Esophagus squamous epithelium (tissue), 5 donors: ENCODE measurements at regions not wholly inside any gene's neighbourhood (a gene's known extent, or its start where the extent isn't known, plus 50 kb on each side); places are given as distances from the start of the nearest gene placed in this dataset.

ENCODE experiments used
- DNase-seq: peaks from one replicate; lab custom pipeline; 2025; lab: John Stamatoyannopoulos, UW
- H3K27ac ChIP-seq, 4 donors: fragments of 200-600 bp; sonication (generic); one replicate each; pipeline ENCODE4 v1.5.1; 2016 to 2019; ENCODE audit warnings: mild to moderate bottlenecking in 1 of 4
- H3K27me3 ChIP-seq, 4 donors: fragments of 200-600 bp; sonication (generic); 1 replicate in 3 of 4; 2 replicates in 1 of 4; pipeline versions ENCODE4 v1.5.1 to v1.6.0; 2017 to 2021; ENCODE audit warnings: antibody characterized with exemption in 1 of 4
- H3K36me3 ChIP-seq, 3 donors: fragments of 200-600 bp; sonication (generic); one replicate each; pipeline ENCODE4 v1.5.1; 2016 to 2019
- H3K4me1 ChIP-seq, 3 donors: fragments of 200-600 bp; sonication (generic); one replicate each; pipeline ENCODE4 v1.5.1; 2017 to 2019
- H3K4me3 ChIP-seq, 4 donors: fragments of 200-600 bp; sonication (generic); 1 replicate in 3 of 4; 2 replicates in 1 of 4; pipeline ENCODE4 v1.5.1; 2016 to 2019; ENCODE audit warnings: mild to moderate bottlenecking in 2 of 4, moderate library complexity in 1 of 4
- H3K9me3 ChIP-seq, 3 donors: fragments of 200-600 bp; sonication (generic); one replicate each; pipeline ENCODE4 v1.5.1; 2016 to 2019
- POLR2A ChIP-seq, 4 donors: fragments of 450-650 bp; IDR thresholded peaks; one replicate each; pipeline ENCODE4 v1.6.1; 2017; ENCODE audit warnings: antibody characterized with exemption in 4 of 4, mild to moderate bottlenecking in 4 of 4, moderate library complexity in 3 of 4
- WGBS, 2 donors: methylation state at CpG; one replicate each; pipeline ENCODE4 v1.1.5; 2018; 5-methylcytosine and 5-hydroxymethylcytosine counted together
- intact Hi-C: fragments of 100-400 bp; cut with DNase I; formaldehyde crosslinking; loops from one replicate; pipeline ENCODE4 v1.15.0; 2022
- TF ChIP-seq, protein P1 (sequence below), 6 experiments: fragments of 450-650 bp in 4 of 6; fragments of 200-600 bp in 2 of 6; sonication (generic) in 2 of 6; IDR thresholded peaks; one replicate each; pipeline ENCODE4 v1.5.1; 2016 to 2019; ENCODE audit warnings: antibody characterized with exemption in 6 of 6, mild to moderate bottlenecking in 4 of 6, moderate library complexity in 4 of 6
- donor health status: DM: yes; HTN: yes; CAD: no.

DNA sequence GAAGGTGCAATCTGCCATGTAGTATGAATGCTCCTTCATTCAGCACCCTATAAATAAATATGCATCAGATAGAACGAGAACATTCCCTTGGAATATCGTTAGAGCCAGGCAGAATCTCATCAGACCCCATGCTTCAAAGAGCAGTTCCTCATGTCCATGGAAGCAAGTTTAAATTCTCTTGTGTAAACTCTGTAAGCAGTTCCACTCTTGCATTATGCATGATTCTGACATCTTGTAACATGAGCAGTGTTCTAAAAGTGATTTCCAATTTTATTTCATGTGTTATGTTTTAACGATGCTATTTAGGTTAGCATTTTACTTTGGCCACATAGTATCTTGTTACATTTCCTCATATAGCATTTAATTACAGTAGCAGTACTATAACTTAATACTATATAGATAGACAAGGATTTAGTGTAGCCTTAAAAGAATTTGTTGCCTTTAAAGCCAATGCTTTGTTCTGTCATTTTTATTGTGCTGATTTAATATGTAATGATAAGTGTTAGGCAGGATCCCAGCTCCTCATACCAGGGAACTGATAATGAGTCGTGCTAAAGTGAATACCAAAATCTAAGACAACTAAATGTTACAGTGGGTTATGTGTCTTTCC lies 161.2 kb upstream of the NECTIN3 start:
- no peak overlapping the region for H3K27ac ChIP-seq
- no peaks in the 10 kb centered on the region for H3K27me3 ChIP-seq
- no peak overlapping the region for H3K4me3 ChIP-seq
- H3K4me1 ChIP-seq: no peaks in the 10 kb centered on the region
- DNase-seq: no peak
- H3K36me3 ChIP-seq: no peaks in the 10 kb centered on the region
- no peaks in the 10 kb centered on the region for H3K9me3 ChIP-seq
- no peak for TF ChIP-seq POLR2A (IDR thresholded peaks at IDR 0.05)
- TF ChIP-seq, protein P1, sequence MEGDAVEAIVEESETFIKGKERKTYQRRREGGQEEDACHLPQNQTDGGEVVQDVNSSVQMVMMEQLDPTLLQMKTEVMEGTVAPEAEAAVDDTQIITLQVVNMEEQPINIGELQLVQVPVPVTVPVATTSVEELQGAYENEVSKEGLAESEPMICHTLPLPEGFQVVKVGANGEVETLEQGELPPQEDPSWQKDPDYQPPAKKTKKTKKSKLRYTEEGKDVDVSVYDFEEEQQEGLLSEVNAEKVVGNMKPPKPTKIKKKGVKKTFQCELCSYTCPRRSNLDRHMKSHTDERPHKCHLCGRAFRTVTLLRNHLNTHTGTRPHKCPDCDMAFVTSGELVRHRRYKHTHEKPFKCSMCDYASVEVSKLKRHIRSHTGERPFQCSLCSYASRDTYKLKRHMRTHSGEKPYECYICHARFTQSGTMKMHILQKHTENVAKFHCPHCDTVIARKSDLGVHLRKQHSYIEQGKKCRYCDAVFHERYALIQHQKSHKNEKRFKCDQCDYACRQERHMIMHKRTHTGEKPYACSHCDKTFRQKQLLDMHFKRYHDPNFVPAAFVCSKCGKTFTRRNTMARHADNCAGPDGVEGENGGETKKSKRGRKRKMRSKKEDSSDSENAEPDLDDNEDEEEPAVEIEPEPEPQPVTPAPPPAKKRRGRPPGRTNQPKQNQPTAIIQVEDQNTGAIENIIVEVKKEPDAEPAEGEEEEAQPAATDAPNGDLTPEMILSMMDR (IDR thresholded peaks at IDR 0.05): no peak
- WGBS, 2 donors: 51 to 66% methylated on average over 4 of the region's 4 CpGs
- intact Hi-C loops: no loop called here

DNA sequence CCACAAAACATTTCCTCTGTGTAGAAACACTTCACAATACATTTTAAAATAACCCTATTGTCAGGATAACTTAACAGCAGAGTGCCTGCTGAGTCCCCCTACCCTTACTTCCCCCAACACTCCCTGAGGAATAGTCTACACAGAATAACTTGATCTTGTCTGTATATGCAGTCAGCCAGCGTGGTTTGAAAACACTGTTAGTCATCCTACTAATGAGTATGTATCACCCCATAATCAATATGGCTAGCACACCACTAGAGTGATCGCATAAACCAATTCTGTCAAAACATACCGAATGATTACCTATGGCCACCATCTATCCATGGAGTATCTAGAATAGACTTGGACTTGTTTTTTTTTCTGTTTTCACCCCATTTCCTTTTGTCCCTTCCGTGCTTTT lies 152.7 kb upstream of the NECTIN3 start:
- no peak for DNase-seq
- 70 to 81% methylated on average over 4 of the region's 4 CpGs for WGBS, 2 donors
- Histone ChIP-seq H3K27ac (no peak overlapping the region), H3K36me3 (no peaks in the 10 kb centered on the region), H3K4me3 (no peak overlapping the region), H3K4me1 (no peaks in the 10 kb centered on the region), H3K9me3 (peaks cover 0 to 7% (median 0%) of the 10 kb centered on the region in 3 donors), H3K27me3 (no peaks in the 10 kb centered on the region)
- TF ChIP-seq POLR2A (IDR thresholded peaks at IDR 0.05): no peak
- TF ChIP-seq, protein P1 (IDR thresholded peaks at IDR 0.05): no peak
- intact Hi-C loops: no loop called here

DNA sequence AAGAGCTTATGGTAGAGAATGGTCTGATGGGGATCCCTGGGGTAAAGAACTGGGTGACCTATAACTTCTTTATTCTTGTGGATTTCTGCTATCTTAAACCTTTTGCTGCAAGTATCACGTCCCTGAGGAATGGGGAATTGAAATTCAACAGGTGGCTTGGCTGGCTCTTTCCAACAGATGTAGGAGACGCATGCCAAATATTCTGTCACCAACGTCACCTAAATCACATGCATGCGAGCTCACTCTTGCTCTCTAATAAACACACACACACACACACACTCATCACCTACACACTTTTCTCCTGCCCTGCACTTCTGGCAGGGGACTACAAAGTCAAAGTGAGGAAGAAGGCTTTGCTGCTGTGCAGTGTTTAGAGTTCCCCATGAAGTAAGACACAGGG lies 145.8 kb upstream of the NECTIN3 start:
- no peak for TF ChIP-seq POLR2A (IDR thresholded peaks at IDR 0.05)
- no peak overlapping the region for H3K27ac ChIP-seq
- no peak overlapping the region for H3K4me3 ChIP-seq
- H3K27me3 ChIP-seq: no peaks in the 10 kb centered on the region
- 72 to 78% methylated on average over 4 of the region's 4 CpGs for WGBS, 2 donors
- H3K36me3 ChIP-seq: no peaks in the 10 kb centered on the region
- intact Hi-C loops: no loop called here
- H3K4me1 ChIP-seq: no peaks in the 10 kb centered on the region
- no peaks in the 10 kb centered on the region for H3K9me3 ChIP-seq
- DNase-seq: no peak

DNA sequence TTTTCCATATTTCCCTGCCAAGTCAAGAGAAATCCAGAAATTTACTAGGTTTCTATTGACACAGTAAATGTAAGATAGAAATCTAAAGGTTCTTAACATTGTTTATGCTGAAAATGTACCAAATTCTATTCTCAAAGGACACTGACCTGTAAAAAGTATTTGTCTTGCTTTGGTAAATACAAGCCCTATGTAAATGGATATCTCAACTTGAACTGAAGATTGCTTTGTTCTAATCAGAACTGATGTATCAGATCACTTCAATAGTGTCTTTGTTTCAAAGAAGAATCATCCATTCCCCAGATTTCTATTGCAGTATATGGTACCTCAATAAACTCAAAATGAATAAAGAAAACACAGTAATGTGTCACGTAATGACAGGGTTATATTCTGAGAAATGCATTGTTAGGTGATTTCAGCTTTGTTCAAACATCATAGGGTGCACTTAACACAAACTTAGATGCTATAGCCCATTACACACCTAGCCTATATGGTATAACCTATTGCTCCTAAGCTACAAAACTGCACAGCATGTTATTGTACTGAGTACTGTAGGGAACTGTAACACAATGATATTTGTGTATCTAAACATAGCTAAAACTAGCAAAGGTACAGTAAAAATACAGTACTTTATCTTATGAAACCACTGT lies 143.5 kb upstream of the NECTIN3 start:
- no peaks in the 10 kb centered on the region for H3K27me3 ChIP-seq
- no peaks in the 10 kb centered on the region for H3K4me1 ChIP-seq
- H3K36me3 ChIP-seq: no peaks in the 10 kb centered on the region
- H3K27ac ChIP-seq: no peak overlapping the region
- H3K4me3 ChIP-seq: no peak overlapping the region
- WGBS, 2 donors: 50 to 67% methylated on average over 1 of the region's 1 CpG
- intact Hi-C loops: no loop called here
- H3K9me3 ChIP-seq: no peaks in the 10 kb centered on the region
- DNase-seq: no peak
- TF ChIP-seq POLR2A (IDR thresholded peaks at IDR 0.05): no peak
- TF ChIP-seq, protein P1 (IDR thresholded peaks at IDR 0.05): no peak

DNA sequence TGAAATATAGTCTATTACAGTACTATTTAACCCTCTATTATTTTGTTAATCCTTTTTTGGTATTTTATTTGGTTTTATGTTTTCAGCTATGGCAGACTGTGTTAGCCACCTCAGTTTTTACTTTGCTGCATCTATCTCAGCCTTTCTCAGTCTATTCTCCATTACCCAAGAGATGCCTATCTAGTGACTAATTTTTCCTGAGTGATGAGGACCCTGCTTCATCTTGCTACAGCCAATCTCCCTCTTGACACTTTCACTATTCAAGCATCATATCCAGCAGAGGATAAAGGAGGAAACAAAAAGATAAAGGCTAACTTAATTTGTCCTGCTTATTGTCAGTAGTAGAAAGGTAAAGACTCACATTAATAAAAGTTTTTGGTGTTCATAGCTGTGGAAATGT lies 141.8 kb upstream of the NECTIN3 start:
- no peak for TF ChIP-seq POLR2A (IDR thresholded peaks at IDR 0.05)
- TF ChIP-seq, protein P1 (IDR thresholded peaks at IDR 0.05): no peak
- no peak overlapping the region for H3K27ac ChIP-seq
- no peak for DNase-seq
- no peaks in the 10 kb centered on the region for H3K9me3 ChIP-seq
- no peaks in the 10 kb centered on the region for H3K4me1 ChIP-seq
- intact Hi-C loops: no loop called here
- no peak overlapping the region for H3K4me3 ChIP-seq
- no peaks in the 10 kb centered on the region for H3K36me3 ChIP-seq
- no peaks in the 10 kb centered on the region for H3K27me3 ChIP-seq
